Liver (tissue), 3 donors: ENCODE measurements at regions not wholly inside any gene's neighbourhood (a gene's known extent, or its start where the extent isn't known, plus 50 kb on each side); places are given as distances from the start of the nearest gene placed in this dataset.
"Not testable (repeated sequence)": the region's sequence is repeated elsewhere in the genome, so short reads cannot be mapped to it uniquely, and the experiment has no call there.

ENCODE experiments used
- FOXA1 ChIP-seq: IDR thresholded peaks from 2 replicates; pipeline ENCODE4 v1.6.1; 2016; ENCODE audit warnings: antibody characterized with exemption
- HNF4A ChIP-seq, 2 donors: conservative IDR thresholded peaks; 2 replicates each; pipeline ENCODE4 v1.6.1; 2016; ENCODE audit warnings: antibody characterized with exemption in 2 of 2, mild to moderate bottlenecking in 2 of 2
- JUND ChIP-seq, 2 donors: IDR thresholded peaks; 2 replicates each; pipeline ENCODE4 v1.6.1; 2016; ENCODE audit warnings: antibody characterized with exemption in 2 of 2
- NR2F2 ChIP-seq: IDR thresholded peaks from 2 replicates; pipeline ENCODE4 v1.6.1; 2016; ENCODE audit warnings: antibody characterized with exemption
- RAD21 ChIP-seq, 2 donors: IDR thresholded peaks; 2 replicates each; pipeline ENCODE4 v1.6.1; 2016; ENCODE audit warnings: antibody characterized with exemption in 2 of 2, mild to moderate bottlenecking in 2 of 2
- RXRA ChIP-seq, 2 donors: IDR thresholded peaks; 2 replicates each; pipeline ENCODE4 v1.6.1; 2017 to 2018; ENCODE audit warnings: antibody characterized with exemption in 2 of 2, mild to moderate bottlenecking in 1 of 2
- TAF1 ChIP-seq: conservative IDR thresholded peaks from 2 replicates; pipeline ENCODE4 v1.6.1; 2016; ENCODE audit warnings: antibody characterized with exemption, mild to moderate bottlenecking
- YY1 ChIP-seq: IDR thresholded peaks from 2 replicates; pipeline ENCODE4 v1.6.1; 2016; ENCODE audit warnings: antibody characterized with exemption, mild to moderate bottlenecking
- TF ChIP-seq, protein P1 (sequence below): IDR thresholded peaks from 2 replicates; pipeline ENCODE4 v1.6.1; 2016; ENCODE audit warnings: antibody characterized with exemption, mild to moderate bottlenecking
- TF ChIP-seq, protein P2 (sequence below): fragments of 150-350 bp; IDR thresholded peaks from 2 replicates; pipeline ENCODE4 v1.5.1; 2017; ENCODE audit warnings: improper control_type of control experiment, low read depth, low read length; ENCODE audit not compliant: missing input control
- TF ChIP-seq, protein P3 (sequence below): IDR thresholded peaks from 2 replicates; pipeline ENCODE4 v1.6.1; 2016; ENCODE audit warnings: antibody characterized with exemption
- TF ChIP-seq, protein P4 (sequence below): IDR thresholded peaks from 2 replicates; pipeline ENCODE4 v1.6.1; 2016; ENCODE audit warnings: antibody characterized with exemption
- TF ChIP-seq, protein P5 (sequence below): IDR thresholded peaks from 2 replicates; pipeline ENCODE4 v1.6.1; 2016; ENCODE audit warnings: antibody characterized with exemption
- donor health status: healthy.
- donor health status: healthy.

DNA sequence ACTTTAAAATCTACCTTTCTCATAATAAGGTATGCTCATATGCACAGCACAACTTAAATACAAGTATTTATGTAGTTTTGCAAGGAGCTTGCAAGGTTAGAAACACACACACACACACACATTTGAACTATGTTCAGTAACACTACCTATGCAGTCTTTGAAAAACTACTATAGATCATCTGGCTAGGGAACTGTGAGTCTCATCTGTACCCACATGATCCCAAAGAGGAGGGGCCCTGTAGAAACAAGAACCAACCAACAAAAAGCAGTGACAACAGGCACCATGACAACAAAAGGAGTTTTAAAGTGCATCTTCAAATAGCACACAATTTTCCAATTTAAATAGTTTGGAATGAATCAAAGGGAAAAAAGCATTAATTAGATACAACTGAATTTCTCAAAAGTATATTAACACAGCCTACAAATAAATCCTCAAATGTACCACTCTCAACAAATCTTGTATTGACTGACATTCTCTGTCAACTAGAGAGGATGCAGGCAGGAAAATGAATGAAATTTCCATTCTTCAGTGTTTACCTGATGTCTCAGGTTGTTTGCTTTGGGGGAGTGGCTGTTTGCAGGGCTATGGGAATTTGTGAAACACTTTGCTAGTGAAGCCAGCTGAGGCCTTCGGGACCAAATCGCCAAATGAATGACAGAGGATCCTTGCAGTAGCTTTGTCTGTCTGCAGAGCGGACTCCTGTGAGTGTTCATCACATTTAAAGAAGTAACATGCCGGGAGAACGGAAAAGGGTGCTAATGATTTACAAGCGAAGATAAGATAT, 297.6 kb downstream of the BCL2L11 start:
- TF ChIP-seq, protein P1, sequence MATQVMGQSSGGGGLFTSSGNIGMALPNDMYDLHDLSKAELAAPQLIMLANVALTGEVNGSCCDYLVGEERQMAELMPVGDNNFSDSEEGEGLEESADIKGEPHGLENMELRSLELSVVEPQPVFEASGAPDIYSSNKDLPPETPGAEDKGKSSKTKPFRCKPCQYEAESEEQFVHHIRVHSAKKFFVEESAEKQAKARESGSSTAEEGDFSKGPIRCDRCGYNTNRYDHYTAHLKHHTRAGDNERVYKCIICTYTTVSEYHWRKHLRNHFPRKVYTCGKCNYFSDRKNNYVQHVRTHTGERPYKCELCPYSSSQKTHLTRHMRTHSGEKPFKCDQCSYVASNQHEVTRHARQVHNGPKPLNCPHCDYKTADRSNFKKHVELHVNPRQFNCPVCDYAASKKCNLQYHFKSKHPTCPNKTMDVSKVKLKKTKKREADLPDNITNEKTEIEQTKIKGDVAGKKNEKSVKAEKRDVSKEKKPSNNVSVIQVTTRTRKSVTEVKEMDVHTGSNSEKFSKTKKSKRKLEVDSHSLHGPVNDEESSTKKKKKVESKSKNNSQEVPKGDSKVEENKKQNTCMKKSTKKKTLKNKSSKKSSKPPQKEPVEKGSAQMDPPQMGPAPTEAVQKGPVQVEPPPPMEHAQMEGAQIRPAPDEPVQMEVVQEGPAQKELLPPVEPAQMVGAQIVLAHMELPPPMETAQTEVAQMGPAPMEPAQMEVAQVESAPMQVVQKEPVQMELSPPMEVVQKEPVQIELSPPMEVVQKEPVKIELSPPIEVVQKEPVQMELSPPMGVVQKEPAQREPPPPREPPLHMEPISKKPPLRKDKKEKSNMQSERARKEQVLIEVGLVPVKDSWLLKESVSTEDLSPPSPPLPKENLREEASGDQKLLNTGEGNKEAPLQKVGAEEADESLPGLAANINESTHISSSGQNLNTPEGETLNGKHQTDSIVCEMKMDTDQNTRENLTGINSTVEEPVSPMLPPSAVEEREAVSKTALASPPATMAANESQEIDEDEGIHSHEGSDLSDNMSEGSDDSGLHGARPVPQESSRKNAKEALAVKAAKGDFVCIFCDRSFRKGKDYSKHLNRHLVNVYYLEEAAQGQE: not testable (repeated sequence)
- TF ChIP-seq, protein P2, sequence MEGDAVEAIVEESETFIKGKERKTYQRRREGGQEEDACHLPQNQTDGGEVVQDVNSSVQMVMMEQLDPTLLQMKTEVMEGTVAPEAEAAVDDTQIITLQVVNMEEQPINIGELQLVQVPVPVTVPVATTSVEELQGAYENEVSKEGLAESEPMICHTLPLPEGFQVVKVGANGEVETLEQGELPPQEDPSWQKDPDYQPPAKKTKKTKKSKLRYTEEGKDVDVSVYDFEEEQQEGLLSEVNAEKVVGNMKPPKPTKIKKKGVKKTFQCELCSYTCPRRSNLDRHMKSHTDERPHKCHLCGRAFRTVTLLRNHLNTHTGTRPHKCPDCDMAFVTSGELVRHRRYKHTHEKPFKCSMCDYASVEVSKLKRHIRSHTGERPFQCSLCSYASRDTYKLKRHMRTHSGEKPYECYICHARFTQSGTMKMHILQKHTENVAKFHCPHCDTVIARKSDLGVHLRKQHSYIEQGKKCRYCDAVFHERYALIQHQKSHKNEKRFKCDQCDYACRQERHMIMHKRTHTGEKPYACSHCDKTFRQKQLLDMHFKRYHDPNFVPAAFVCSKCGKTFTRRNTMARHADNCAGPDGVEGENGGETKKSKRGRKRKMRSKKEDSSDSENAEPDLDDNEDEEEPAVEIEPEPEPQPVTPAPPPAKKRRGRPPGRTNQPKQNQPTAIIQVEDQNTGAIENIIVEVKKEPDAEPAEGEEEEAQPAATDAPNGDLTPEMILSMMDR: not testable (repeated sequence)
- TF ChIP-seq RAD21 (IDR thresholded peaks at IDR 0.05): peak in 1 of 2 donors; percentile 26
- TF ChIP-seq NR2F2; TAF1; HNF4A (conservative IDR thresholded peaks at IDR 0.05); YY1; JUND (IDR thresholded peaks at IDR 0.05): not testable (repeated sequence)
- TF ChIP-seq, protein P3, sequence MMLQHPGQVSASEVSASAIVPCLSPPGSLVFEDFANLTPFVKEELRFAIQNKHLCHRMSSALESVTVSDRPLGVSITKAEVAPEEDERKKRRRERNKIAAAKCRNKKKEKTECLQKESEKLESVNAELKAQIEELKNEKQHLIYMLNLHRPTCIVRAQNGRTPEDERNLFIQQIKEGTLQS: not testable (repeated sequence)
- TF ChIP-seq, protein P4, sequence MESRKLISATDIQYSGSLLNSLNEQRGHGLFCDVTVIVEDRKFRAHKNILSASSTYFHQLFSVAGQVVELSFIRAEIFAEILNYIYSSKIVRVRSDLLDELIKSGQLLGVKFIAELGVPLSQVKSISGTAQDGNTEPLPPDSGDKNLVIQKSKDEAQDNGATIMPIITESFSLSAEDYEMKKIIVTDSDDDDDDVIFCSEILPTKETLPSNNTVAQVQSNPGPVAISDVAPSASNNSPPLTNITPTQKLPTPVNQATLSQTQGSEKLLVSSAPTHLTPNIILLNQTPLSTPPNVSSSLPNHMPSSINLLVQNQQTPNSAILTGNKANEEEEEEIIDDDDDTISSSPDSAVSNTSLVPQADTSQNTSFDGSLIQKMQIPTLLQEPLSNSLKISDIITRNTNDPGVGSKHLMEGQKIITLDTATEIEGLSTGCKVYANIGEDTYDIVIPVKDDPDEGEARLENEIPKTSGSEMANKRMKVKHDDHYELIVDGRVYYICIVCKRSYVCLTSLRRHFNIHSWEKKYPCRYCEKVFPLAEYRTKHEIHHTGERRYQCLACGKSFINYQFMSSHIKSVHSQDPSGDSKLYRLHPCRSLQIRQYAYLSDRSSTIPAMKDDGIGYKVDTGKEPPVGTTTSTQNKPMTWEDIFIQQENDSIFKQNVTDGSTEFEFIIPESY: not testable (repeated sequence)
- TF ChIP-seq FOXA1: peak; percentile 48
- TF ChIP-seq, protein P5, sequence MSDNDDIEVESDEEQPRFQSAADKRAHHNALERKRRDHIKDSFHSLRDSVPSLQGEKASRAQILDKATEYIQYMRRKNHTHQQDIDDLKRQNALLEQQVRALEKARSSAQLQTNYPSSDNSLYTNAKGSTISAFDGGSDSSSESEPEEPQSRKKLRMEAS: not testable (repeated sequence)
- peak in 1 of 2 donors; percentile 5 for TF ChIP-seq RXRA (IDR thresholded peaks at IDR 0.05)
